PC-9 (cell line): ENCODE measurements at regions not wholly inside any gene's neighbourhood (a gene's known extent, or its start where the extent isn't known, plus 50 kb on each side); places are given as distances from the start of the nearest gene placed in this dataset.

Experiments used
- CTCF ChIP-seq: fragments of 200-600 bp; sonication (generic); conservative IDR thresholded peaks from 2 replicates; pipeline ENCODE4 v1.6.1; 2017; ENCODE audit warnings: mixed run types, antibody characterized with exemption, mild to moderate bottlenecking, moderate library complexity
- EZH2 ChIP-seq: fragments of 200-600 bp; sonication (generic); IDR thresholded peaks from 2 replicates; pipeline ENCODE4 v1.8.0; 2017; ENCODE audit warnings: antibody characterized with exemption, low read depth

GRCh38 chr19:31402529-31403316 is 53.5 kb upstream of the TSHZ3 start:
- TF ChIP-seq CTCF: no peak
- TF ChIP-seq EZH2: no peak
